Nephron progenitor cell (in vitro differentiated cells): ENCODE measurements at regions not wholly inside any gene's neighbourhood (a gene's known extent, or its start where the extent isn't known, plus 50 kb on each side); places are given as distances from the start of the nearest gene placed in this dataset.
"Not testable (repeated sequence)": the region's sequence is repeated elsewhere in the genome, so short reads cannot be mapped to it uniquely, and the experiment has no call there.

Experiments used
- DNase-seq: peaks from one replicate; pipeline ENCODE4 v3.0.0; 2021
- H3K27ac Mint-ChIP-seq: 2 replicates; pipeline ENCODE4 v1.8.0; 2021; ENCODE audit warnings: mild to moderate bottlenecking, moderate library complexity, mixed read lengths
- H3K27me3 Mint-ChIP-seq: 2 replicates; pipeline ENCODE4 v1.8.0; 2021; ENCODE audit warnings: mild to moderate bottlenecking, low read depth, mixed read lengths; ENCODE audit not compliant: poor library complexity
- H3K36me3 Mint-ChIP-seq: 2 replicates; pipeline ENCODE4 v1.8.0; 2021; ENCODE audit warnings: low read depth, mixed read lengths
- H3K4me1 Mint-ChIP-seq: 2 replicates; pipeline ENCODE4 v1.8.0; 2021; ENCODE audit warnings: mixed read lengths
- H3K4me3 Mint-ChIP-seq: 2 replicates; pipeline ENCODE4 v1.8.0; 2021; ENCODE audit warnings: mild to moderate bottlenecking, moderate library complexity, mixed read lengths
- H3K9me3 Mint-ChIP-seq: 2 replicates; pipeline ENCODE4 v1.8.0; 2021; ENCODE audit warnings: mild to moderate bottlenecking, moderate library complexity, mixed read lengths

- not testable (repeated sequence) for H3K36me3 Mint-ChIP-seq, H3K4me3 Mint-ChIP-seq, H3K27me3 Mint-ChIP-seq, H3K27ac Mint-ChIP-seq, H3K9me3 Mint-ChIP-seq, DNase-seq
- H3K4me1 Mint-ChIP-seq, result peaks cover 19% of the 10 kb centered on the region
These were observed 139.4 kb downstream of the NPIPB11 start for GRCh38 chr16:29267055-29267619.

DNA sequence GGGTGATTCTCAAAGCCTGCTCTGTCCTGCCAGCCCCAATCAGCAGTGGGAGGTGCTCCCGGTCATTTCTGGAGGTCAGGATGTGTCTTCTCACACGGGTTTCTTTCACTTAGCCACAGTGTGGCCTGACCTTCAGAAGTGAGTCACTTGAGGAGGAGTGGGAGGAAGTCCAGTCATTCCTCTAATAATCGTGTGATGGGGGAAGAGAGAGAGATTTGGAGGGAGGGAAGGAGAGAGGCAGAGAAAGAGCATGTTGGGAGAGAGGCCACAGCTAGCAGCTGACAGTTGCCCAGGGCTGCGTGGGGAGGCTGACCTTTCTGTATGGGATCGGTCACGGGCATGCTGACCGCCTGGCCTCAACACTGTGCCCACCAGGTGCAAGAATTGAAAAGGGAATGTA, 139.9 kb downstream of the NPIPB11 start:
- not testable (repeated sequence) for H3K4me3 Mint-ChIP-seq, H3K27ac Mint-ChIP-seq, H3K27me3 Mint-ChIP-seq, DNase-seq, H3K9me3 Mint-ChIP-seq, H3K36me3 Mint-ChIP-seq
- peaks cover 19% of the 10 kb centered on the region for H3K4me1 Mint-ChIP-seq

DNA sequence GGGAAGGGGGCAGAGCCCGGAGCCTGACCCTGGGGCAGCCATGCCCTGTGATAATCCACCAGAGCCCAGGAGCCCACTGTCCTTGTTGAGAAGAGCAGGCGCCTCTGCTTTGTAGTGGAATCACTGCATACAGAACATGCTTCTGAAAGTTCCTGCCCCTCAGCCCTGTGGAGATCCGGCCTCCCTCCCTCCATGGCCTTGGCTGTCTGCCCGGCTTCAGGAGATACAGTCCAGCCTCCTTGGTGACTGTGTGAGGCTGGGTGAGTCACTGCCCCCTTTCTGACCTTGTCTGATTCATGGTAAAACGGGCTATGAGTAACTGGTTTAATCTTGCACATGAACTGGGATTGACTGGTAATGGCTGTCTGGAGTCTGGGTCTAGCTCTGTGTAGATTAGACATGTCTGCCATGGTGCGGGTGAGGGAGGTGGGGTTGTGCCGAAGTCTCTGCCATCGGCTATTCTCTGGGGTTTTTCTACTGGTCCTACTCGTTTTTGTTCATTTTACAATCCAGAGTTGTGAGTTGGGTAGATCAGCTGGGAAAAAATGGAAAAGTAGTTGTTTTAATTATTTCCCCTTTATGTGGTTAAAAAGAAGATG, 141.2 kb downstream of the NPIPB11 start:
- not testable (repeated sequence) for H3K27ac Mint-ChIP-seq, H3K4me3 Mint-ChIP-seq, H3K27me3 Mint-ChIP-seq, H3K9me3 Mint-ChIP-seq, H3K36me3 Mint-ChIP-seq, DNase-seq
- H3K4me1 Mint-ChIP-seq, result peaks cover 24% of the 10 kb centered on the region

- not testable (repeated sequence) for DNase-seq, H3K27ac Mint-ChIP-seq
- peaks cover 29% of the 10 kb centered on the region for H3K4me1 Mint-ChIP-seq
These were observed 142.3 kb downstream of the NPIPB11 start for GRCh38 chr16:29264080-29264837.

GRCh38 chr16:29262725-29263124, 143.8 kb downstream of the NPIPB11 start:
- H3K27ac Mint-ChIP-seq, H3K36me3 Mint-ChIP-seq, H3K9me3 Mint-ChIP-seq, H3K4me3 Mint-ChIP-seq, DNase-seq, H3K27me3 Mint-ChIP-seq: not testable (repeated sequence)
- H3K4me1 Mint-ChIP-seq, result peaks cover 37% of the 10 kb centered on the region

More at GRCh38 chr16:29264080-29264837, 142.3 kb downstream of the NPIPB11 start:
- not testable (repeated sequence) for H3K27me3 Mint-ChIP-seq, H3K4me3 Mint-ChIP-seq, H3K36me3 Mint-ChIP-seq, H3K9me3 Mint-ChIP-seq

GRCh38 chr16:29261427-29262248, 144.9 kb downstream of the NPIPB11 start:
- H3K27ac Mint-ChIP-seq, result peak overlapping the region; percentile 57
- not testable (repeated sequence) for H3K9me3 Mint-ChIP-seq, H3K27me3 Mint-ChIP-seq, H3K36me3 Mint-ChIP-seq, DNase-seq
- H3K4me3 Mint-ChIP-seq, result peak overlapping the region; percentile 8
- peaks cover 43% of the 10 kb centered on the region for H3K4me1 Mint-ChIP-seq

- peaks cover 48% of the 10 kb centered on the region for H3K4me1 Mint-ChIP-seq
- peak overlapping the region; percentile 57 for H3K27ac Mint-ChIP-seq
- not testable (repeated sequence) for H3K27me3 Mint-ChIP-seq, DNase-seq, H3K36me3 Mint-ChIP-seq, H3K9me3 Mint-ChIP-seq
- peak overlapping the region; percentile 8 for H3K4me3 Mint-ChIP-seq
These were observed 145.7 kb downstream of the NPIPB11 start for GRCh38 chr16:29260683-29261426.

- H3K4me1 Mint-ChIP-seq, result peaks cover 50% of the 10 kb centered on the region
- not testable (repeated sequence) for H3K4me3 Mint-ChIP-seq, H3K9me3 Mint-ChIP-seq, H3K27me3 Mint-ChIP-seq, H3K27ac Mint-ChIP-seq, H3K36me3 Mint-ChIP-seq
- DNase-seq, result peak; percentile 23
These were observed 146.7 kb downstream of the NPIPB11 start for GRCh38 chr16:29259635-29260457.

DNA sequence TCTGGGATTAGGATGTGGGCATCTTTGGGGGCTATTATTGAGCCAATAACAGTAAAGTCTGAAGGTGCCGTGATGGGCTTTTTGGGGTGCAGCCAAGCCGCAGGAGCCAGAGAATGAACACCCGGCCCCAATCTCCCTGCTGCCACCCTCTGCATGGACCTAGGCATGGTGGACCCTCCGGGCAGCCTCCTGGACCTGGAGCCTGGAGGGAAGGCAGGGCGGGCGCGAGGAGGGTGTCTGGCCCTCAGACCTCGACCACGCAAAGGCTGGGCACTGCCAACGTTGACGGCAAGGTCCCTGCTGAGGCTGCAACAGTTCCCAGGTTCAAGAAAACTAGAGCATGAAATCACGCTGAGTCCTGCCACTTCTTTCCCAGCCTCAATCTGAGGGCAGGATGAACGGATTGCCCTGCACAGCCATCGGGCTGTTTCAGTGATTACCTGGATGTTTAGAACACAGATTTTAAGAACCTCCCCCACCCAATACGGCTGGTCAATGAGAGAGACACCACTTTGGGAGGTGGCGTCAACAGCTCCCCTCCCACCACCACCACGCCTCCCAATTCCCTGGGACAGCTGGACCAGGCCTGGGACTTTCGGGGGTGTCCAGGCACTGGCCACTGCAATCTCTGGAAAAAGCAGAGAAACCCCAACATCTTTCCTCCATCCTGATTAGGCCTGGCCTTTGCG, 147.4 kb downstream of the NPIPB11 start:
- H3K4me3 Mint-ChIP-seq, H3K27ac Mint-ChIP-seq, DNase-seq, H3K27me3 Mint-ChIP-seq, H3K9me3 Mint-ChIP-seq, H3K36me3 Mint-ChIP-seq: not testable (repeated sequence)
- H3K4me1 Mint-ChIP-seq, result peaks cover 46% of the 10 kb centered on the region
